ENCODE measurements at regions not wholly inside any gene's neighbourhood (a gene's known extent, or its start where the extent isn't known, plus 50 kb on each side); places are given as distances from the start of the nearest gene placed in this dataset.

- Histone ChIP-seq H3K4me3 (ENCODE audit: insufficient read depth, low read length) (no peak overlapping the region), H3K36me3 (ENCODE audit: insufficient read depth, low read length) (no peaks in the 10 kb centered on the region), H3K4me1 (ENCODE audit: insufficient read depth, low read length) (no peaks in the 10 kb centered on the region), H3K4me2 (ENCODE audit: insufficient read depth, low read length) (no peak overlapping the region), H3K27ac (ENCODE audit: low read depth, low read length) (no peak overlapping the region), H4K20me1 (ENCODE audit: insufficient read depth, low read length) (no peaks in the 10 kb centered on the region), H3K9me3 (ENCODE audit: low read depth, low read length) (no peaks in the 10 kb centered on the region), H3K27me3 (ENCODE audit: insufficient read depth, low read length) (no peaks in the 10 kb centered on the region), H2AFZ (ENCODE audit: low read length) (no peak overlapping the region), H3K79me2 (ENCODE audit: insufficient read depth, low read length) (no peaks in the 10 kb centered on the region)
- TF ChIP-seq CTCF (IDR thresholded peaks at IDR 0.05; ENCODE audit: extremely low read depth, low read depth, low read length), result no peak
- DNase-seq (ENCODE audit: insufficient read length, low spot score, missing footprints), result no peak
Measured at GRCh38 chr6:141719476-141719875, 413.2 kb upstream of the GJE1 start.

- Histone ChIP-seq H3K27me3 (ENCODE audit: insufficient read depth, low read length) (no peaks in the 10 kb centered on the region), H2AFZ (ENCODE audit: low read length) (no peak overlapping the region), H3K9me3 (ENCODE audit: low read depth, low read length) (no peaks in the 10 kb centered on the region), H3K4me2 (ENCODE audit: insufficient read depth, low read length) (no peak overlapping the region), H3K27ac (ENCODE audit: low read depth, low read length) (no peak overlapping the region), H3K79me2 (ENCODE audit: insufficient read depth, low read length) (no peaks in the 10 kb centered on the region), H3K4me3 (ENCODE audit: insufficient read depth, low read length) (no peak overlapping the region), H3K4me1 (ENCODE audit: insufficient read depth, low read length) (no peaks in the 10 kb centered on the region), H3K36me3 (ENCODE audit: insufficient read depth, low read length) (no peaks in the 10 kb centered on the region), H4K20me1 (ENCODE audit: insufficient read depth, low read length) (no peaks in the 10 kb centered on the region)
- no peak for TF ChIP-seq CTCF (IDR thresholded peaks at IDR 0.05; ENCODE audit: extremely low read depth, low read depth, low read length)
- no peak for DNase-seq (ENCODE audit: insufficient read length, low spot score, missing footprints)
Measured at GRCh38 chr6:141705431-141705830, 427.3 kb upstream of the GJE1 start.

- Histone ChIP-seq H3K9me3 (ENCODE audit: low read depth, low read length) (no peaks in the 10 kb centered on the region), H2AFZ (ENCODE audit: low read length) (no peak overlapping the region), H3K79me2 (ENCODE audit: insufficient read depth, low read length) (no peaks in the 10 kb centered on the region), H3K4me2 (ENCODE audit: insufficient read depth, low read length) (no peak overlapping the region), H3K27ac (ENCODE audit: low read depth, low read length) (no peak overlapping the region), H3K27me3 (ENCODE audit: insufficient read depth, low read length) (no peaks in the 10 kb centered on the region), H3K4me3 (ENCODE audit: insufficient read depth, low read length) (no peak overlapping the region), H3K36me3 (ENCODE audit: insufficient read depth, low read length) (no peaks in the 10 kb centered on the region), H3K4me1 (ENCODE audit: insufficient read depth, low read length) (no peaks in the 10 kb centered on the region), H4K20me1 (ENCODE audit: insufficient read depth, low read length) (no peaks in the 10 kb centered on the region)
- no peak for DNase-seq (ENCODE audit: insufficient read length, low spot score, missing footprints)
- TF ChIP-seq CTCF (IDR thresholded peaks at IDR 0.05; ENCODE audit: extremely low read depth, low read depth, low read length), result no peak
Measured at GRCh38 chr6:141704151-141704550, 428.6 kb upstream of the GJE1 start.

- Histone ChIP-seq H3K79me2 (ENCODE audit: insufficient read depth, low read length) (no peaks in the 10 kb centered on the region), H2AFZ (ENCODE audit: low read length) (peak overlapping the region; percentile 33), H3K27ac (ENCODE audit: low read depth, low read length) (no peak overlapping the region), H4K20me1 (ENCODE audit: insufficient read depth, low read length) (no peaks in the 10 kb centered on the region), H3K27me3 (ENCODE audit: insufficient read depth, low read length) (no peaks in the 10 kb centered on the region), H3K4me3 (ENCODE audit: insufficient read depth, low read length) (no peak overlapping the region), H3K36me3 (ENCODE audit: insufficient read depth, low read length) (no peaks in the 10 kb centered on the region), H3K4me2 (ENCODE audit: insufficient read depth, low read length) (no peak overlapping the region), H3K4me1 (ENCODE audit: insufficient read depth, low read length) (no peaks in the 10 kb centered on the region), H3K9me3 (ENCODE audit: low read depth, low read length) (no peaks in the 10 kb centered on the region)
- TF ChIP-seq CTCF (IDR thresholded peaks at IDR 0.05; ENCODE audit: extremely low read depth, low read depth, low read length), result no peak
- no peak for DNase-seq (ENCODE audit: insufficient read length, low spot score, missing footprints)
Measured at GRCh38 chr6:141701732-141702131, 431.0 kb upstream of the GJE1 start.
